GM12873 (cell line): ENCODE measurements at regions not wholly inside any gene's neighbourhood (a gene's known extent, or its start where the extent isn't known, plus 50 kb on each side); places are given as distances from the start of the nearest gene placed in this dataset.

Source experiments
- TF ChIP-seq, protein P1 (sequence below): IDR thresholded peaks from 2 replicates; pipeline ENCODE4 v1.5.1; 2012; ENCODE audit warnings: low read depth, mild to moderate bottlenecking, moderate library complexity, low read length, control low read depth; ENCODE audit not compliant: insufficient read depth; ENCODE audit errors: missing control alignments

DNA sequence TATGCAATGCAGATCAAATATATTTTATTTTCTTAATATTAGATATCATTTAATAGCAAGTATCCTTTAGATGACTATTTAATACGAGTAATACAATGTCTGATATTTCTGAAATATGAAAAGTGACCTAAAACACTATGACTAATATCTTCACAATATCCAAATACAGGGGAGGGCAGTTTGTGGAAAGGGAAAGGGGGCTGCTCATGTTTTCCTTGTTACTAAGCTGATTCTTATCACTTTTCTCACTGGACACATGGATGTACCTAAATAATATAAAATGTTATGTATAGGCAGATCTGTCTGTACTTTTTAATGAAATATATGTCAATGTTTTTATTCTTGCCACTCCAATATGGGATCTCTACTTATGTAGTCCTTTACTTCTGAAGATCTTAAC, 1879.1 kb upstream of the ACO1 start:
- TF ChIP-seq, protein P1, sequence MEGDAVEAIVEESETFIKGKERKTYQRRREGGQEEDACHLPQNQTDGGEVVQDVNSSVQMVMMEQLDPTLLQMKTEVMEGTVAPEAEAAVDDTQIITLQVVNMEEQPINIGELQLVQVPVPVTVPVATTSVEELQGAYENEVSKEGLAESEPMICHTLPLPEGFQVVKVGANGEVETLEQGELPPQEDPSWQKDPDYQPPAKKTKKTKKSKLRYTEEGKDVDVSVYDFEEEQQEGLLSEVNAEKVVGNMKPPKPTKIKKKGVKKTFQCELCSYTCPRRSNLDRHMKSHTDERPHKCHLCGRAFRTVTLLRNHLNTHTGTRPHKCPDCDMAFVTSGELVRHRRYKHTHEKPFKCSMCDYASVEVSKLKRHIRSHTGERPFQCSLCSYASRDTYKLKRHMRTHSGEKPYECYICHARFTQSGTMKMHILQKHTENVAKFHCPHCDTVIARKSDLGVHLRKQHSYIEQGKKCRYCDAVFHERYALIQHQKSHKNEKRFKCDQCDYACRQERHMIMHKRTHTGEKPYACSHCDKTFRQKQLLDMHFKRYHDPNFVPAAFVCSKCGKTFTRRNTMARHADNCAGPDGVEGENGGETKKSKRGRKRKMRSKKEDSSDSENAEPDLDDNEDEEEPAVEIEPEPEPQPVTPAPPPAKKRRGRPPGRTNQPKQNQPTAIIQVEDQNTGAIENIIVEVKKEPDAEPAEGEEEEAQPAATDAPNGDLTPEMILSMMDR: no peak

DNA sequence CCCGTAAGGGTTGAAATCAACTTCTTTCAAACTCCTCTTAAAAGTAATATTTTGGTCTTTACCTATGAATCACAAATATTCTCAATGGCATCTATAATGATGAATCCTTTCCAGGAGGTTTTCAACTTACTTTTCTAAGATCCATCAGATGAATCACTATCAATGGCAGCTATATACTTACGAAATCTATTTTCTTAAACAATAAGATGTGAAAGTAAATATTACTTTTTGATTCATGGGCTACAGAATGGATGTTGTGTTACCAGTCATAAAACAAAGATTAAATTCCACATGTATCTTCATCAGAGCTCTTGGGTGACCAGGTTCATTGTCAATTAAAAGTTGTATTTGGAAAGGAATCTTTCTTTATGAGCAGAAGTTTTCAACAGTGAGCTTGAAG, 1877.7 kb upstream of the ACO1 start:
- TF ChIP-seq, protein P1: no peak

DNA sequence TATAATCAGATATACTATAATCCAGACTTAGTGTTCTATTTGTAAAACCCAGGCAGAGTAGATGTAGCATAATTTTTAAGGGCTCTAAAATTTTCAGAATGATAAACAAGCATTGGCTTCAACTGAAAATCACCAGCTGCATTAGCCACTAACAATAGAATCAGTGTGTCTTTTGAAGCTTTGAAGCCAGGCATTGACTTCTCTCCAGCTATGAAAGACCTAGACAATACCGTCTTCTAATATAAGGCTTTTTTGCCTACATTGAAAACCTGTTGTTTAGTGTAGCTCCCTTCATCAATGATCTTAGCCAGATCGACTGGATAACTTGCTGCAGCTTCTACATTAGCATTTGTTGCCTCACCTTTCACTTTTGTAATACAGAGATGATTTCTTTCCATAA, 1877.3 kb upstream of the ACO1 start:
- TF ChIP-seq, protein P1: no peak

DNA sequence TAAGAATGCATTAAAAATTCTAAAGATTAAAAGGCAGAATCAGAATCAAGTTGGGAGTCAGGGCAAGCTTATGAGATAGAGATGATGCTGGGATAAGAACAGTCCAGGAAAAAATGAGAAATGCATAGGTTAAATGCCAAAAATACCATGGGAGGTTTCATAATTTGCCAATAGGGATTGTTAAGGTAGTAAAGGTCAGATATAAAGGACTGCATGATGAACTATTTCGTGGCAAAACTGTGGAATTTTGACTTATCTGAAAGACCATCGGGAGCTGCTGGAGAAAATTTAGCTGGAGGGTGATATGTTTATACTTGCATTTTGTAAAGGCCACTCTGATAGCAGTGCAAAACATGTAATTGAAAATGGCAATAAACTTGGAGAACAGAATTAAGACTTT, 1872.8 kb upstream of the ACO1 start:
- TF ChIP-seq, protein P1: no peak

DNA sequence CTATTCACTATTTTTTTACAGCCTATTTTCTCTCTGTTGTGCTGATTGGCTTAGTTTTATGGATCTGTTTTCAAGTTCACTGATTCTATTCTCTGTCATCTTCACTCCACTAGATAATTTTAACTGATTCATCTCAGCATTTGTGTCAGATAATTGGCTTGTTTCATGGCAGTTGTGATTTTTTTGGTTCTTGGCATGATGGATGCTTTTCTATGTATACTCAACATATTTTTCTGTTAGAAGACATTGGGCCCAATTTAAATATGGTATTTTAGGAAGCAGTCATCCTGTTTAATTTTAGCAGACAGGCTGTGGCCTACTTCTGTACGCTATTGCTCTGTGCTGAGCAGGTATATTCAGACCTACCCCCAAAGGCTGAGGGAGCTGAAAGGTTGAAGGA, 1865.3 kb upstream of the ACO1 start:
- TF ChIP-seq, protein P1: no peak

DNA sequence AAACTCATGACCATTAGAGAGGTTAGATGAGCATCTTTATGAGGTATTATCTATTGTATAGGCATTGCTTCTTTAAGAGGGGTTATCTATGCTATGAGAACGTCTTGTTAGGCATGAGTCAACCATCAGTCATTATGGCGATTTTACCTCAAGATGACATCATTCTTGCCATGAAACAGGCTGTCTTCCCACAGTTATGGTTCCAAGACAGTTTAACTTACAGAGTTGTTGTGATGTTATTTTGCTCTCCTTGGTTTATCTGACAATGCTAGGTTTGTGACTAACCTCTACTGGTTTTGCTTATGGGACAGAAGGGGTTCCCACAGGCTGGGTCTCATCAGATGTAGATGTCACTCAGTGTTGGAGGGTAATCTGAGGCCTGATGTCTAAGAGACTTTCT, 1864.7 kb upstream of the ACO1 start:
- TF ChIP-seq, protein P1: no peak

DNA sequence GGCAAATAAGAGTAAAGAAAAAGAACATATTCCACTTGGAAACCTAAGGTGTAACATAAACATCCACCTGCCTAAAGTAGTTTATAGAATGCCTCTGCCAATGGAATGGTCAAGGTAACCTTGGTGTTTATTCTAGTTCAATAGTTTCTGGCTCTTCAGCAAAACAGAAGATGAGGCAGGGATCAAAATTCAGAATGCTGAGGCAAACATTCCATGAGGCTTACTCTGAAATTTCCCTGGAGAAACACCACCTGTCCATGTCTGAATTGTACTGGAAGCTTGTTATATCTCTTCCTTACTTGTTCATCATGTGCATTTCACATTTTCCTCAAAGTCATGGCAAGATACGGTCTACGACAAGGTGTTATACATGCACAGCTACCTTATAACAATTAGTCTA, 1862.4 kb upstream of the ACO1 start:
- TF ChIP-seq, protein P1: no peak

DNA sequence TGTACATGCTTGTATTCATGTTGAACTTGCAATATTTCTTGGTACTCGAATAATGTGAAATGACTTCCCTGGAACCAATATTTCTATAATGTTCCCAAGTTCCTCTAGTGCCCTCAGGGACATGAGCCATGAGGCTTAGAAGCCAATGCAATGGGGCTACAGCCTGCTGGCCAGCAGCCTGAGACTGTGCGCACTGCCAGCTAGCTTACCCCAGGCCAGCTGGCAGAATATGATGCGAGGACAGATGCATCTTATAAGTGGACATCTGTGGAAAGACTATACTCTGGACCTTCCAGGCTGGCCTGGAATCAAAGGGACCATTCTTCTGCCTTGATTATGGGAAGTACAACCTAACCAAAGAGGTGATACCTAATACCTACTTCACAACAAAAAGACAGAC, 1862.0 kb upstream of the ACO1 start:
- TF ChIP-seq, protein P1: no peak
